Activated naive CD8-positive, alpha-beta T cell treated with anti-CD3 and anti-CD28 coated beads, Interleukin-2, amount 50 U/mL, for 24 hours (primary cell): ENCODE measurements at regions not wholly inside any gene's neighbourhood (a gene's known extent, or its start where the extent isn't known, plus 50 kb on each side); places are given as distances from the start of the nearest gene placed in this dataset.
A peak's percentile ranks its signal among the peaks of the same experiment; 100 is the strongest.

Source experiments
- ATAC-seq: fragments of 150-1000 bp; cut with Tn5 transposase; one replicate; pipeline ENCODE4 v1.10.0; 2021
- DNase-seq: peaks from one replicate; pipeline ENCODE4 v3.0.0; 2021
- H3K27ac Mint-ChIP-seq: one replicate; pipeline ENCODE4 v1.8.0; 2021; ENCODE audit warnings: mild to moderate bottlenecking, mixed read lengths
- H3K27me3 Mint-ChIP-seq: one replicate; pipeline ENCODE4 v1.8.0; 2021; ENCODE audit warnings: mixed read lengths
- H3K36me3 Mint-ChIP-seq: one replicate; pipeline ENCODE4 v1.8.0; 2021; ENCODE audit warnings: low read depth, mixed read lengths
- H3K4me1 Mint-ChIP-seq: one replicate; pipeline ENCODE4 v1.8.0; 2021; ENCODE audit warnings: mixed read lengths
- H3K4me3 Mint-ChIP-seq: one replicate; pipeline ENCODE4 v1.8.0; 2021; ENCODE audit warnings: mild to moderate bottlenecking, moderate library complexity, mixed read lengths
- H3K9me3 Mint-ChIP-seq: one replicate; pipeline ENCODE4 v1.8.0; 2021; ENCODE audit warnings: mixed read lengths

DNA sequence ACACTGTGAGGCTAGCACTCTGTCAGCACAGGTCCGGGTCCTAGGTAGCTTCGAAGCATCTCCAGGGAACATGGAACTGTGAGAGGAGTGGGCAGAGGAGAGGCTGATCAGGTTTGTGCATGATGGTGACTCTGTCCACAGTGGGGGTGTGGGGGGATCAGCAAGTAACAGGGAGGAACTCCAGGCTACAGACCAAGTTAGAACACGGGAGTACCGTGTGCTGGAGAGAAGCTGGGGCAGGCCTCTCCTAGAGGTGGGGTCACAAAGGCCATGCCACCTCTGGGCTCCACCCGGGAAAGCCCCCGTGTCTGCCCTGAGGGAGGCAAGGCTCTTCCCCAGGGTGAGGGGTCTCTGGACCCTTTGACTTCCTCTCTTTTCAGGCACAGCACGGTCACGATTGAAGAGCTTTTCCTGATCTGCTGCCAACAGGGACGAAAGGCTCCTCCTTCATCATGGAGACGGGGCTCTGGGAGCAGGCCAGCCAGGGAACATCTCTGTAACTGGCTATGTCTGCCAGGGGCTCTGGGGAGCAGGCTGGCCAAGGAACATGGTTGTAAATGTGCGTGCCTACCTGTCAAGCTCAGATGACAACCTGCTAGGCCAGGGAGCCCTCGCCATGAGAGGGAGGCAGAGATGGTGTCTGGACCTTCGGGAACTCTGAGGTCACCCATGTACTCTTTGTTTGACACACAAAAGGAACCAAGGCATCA, 1476.1 kb downstream of the BRD1 start:
- Mint-ChIP-seq H3K27ac (no peak overlapping the region), H3K4me3 (no peak overlapping the region), H3K27me3 (peaks cover 7% of the 10 kb centered on the region), H3K36me3 (no peaks in the 10 kb centered on the region), H3K9me3 (no peaks in the 10 kb centered on the region), H3K4me1 (no peaks in the 10 kb centered on the region)
- DNase-seq (no peak), ATAC-seq (no peak)

DNA sequence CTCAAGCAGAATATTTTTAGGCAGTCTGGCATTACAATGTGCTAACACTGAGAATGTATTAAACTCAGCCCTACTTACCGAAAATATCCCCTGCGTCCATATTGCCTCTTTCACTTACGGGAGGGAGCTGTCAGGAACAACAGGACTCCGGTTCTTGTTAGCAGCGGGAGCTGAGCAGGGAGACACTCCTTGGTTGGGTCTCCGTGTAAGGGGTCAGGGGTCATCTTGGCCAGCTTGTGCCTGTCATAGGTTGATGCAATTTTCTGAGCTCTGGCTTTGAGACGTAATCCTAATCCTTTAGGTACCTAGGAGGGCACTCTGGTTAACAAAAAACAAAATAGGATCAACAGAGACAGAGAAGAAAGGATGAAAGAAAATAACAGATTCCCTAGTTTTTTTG, 1477.2 kb downstream of the BRD1 start:
- Mint-ChIP-seq H3K27me3 (peaks cover 5% of the 10 kb centered on the region), H3K9me3 (no peaks in the 10 kb centered on the region), H3K27ac (no peak overlapping the region), H3K4me1 (no peaks in the 10 kb centered on the region), H3K36me3 (no peaks in the 10 kb centered on the region), H3K4me3 (no peak overlapping the region)
- no peak for ATAC-seq
- no peak for DNase-seq

DNA sequence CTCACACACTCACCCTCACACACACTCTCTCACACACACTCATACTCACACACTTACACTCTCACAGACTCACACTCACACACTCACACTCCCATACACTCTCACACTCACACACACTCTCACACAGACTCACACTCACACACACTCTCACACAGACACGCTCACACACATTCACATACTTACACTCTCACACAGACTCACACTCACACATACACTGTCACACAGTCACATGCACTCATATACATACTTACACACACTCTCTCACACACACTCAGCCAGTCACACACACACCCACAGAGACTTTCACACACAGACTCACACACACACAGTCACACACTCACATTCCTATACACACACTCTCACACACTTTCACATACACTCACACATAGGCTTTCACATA, 1478.8 kb downstream of the BRD1 start:
- peaks cover 5% of the 10 kb centered on the region for H3K27me3 Mint-ChIP-seq
- ATAC-seq = no peak
- H3K36me3 Mint-ChIP-seq = no peaks in the 10 kb centered on the region
- H3K27ac Mint-ChIP-seq = no peak overlapping the region
- no peak overlapping the region for H3K4me3 Mint-ChIP-seq
- DNase-seq = no peak
- H3K9me3 Mint-ChIP-seq = no peaks in the 10 kb centered on the region
- H3K4me1 Mint-ChIP-seq = no peaks in the 10 kb centered on the region

DNA sequence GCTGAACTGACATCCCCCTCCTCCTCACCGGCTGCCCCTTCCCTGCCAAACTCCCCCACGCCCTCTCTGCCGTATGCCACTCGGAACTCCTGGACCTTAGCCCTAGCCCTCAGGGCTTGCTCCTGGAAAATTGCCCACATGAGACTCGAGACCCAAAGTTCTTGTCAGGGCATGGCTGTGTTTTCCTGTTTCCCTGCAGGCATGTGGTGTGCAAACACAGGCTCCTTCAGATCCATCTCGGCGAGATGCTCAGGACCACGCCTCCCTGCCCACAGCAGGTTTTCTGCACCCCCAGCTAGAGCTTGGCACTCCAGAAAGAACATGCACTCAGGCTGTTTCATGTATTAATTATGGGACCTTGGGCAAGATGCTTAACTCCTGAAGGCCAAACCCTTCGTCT, 1480.4 kb downstream of the BRD1 start:
- Mint-ChIP-seq H3K9me3 (no peaks in the 10 kb centered on the region), H3K4me3 (no peak overlapping the region), H3K27ac (no peak overlapping the region), H3K36me3 (no peaks in the 10 kb centered on the region), H3K4me1 (no peaks in the 10 kb centered on the region), H3K27me3 (peaks cover 4% of the 10 kb centered on the region)
- DNase-seq (no peak), ATAC-seq (no peak)

DNA sequence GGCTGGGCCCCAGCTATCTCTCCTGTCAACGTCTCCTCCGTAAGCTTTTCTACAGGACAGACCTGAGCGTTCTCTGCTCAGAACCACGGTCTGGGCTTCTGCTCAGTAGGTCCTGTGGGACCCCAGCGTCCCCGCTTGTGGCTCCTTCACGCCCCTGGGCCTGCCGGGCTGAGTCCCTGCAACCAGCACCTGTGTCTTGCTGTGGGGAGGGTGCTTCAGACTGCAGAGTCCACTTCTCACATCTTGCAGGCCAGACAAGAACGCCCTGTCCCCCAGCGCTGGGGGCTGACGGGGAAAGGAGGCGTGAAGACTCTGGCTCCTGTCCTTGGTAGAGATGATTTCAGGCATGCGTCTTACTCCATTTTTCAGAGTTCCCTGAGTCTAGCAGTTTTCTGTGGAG, 1480.8 kb downstream of the BRD1 start:
- H3K9me3 Mint-ChIP-seq = no peaks in the 10 kb centered on the region
- no peak overlapping the region for H3K4me3 Mint-ChIP-seq
- H3K27me3 Mint-ChIP-seq = peaks cover 4% of the 10 kb centered on the region
- no peaks in the 10 kb centered on the region for H3K36me3 Mint-ChIP-seq
- H3K27ac Mint-ChIP-seq = no peak overlapping the region
- no peak for DNase-seq
- ATAC-seq = no peak
- H3K4me1 Mint-ChIP-seq = no peaks in the 10 kb centered on the region

DNA sequence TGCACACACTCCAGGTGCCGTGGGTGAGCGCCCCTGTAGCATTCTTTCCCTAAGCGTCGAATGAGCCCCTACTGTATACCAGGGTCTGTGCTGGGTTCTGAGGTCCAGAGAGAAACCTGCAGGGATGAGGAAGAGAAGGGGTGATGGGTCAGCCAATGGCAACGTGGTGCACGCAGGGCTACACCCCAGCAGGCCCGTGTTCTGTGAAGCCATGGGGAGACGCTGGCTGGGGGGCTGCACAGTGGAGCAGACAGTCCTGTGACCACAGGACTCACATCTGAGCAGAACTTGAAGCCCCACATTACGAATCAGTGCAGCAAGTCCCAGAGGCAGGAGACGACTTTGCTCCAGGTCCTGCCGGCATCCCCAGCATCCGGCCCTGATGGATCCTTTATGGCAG, 1481.4 kb downstream of the BRD1 start:
- Mint-ChIP-seq H3K36me3 (no peaks in the 10 kb centered on the region), H3K27ac (no peak overlapping the region), H3K4me1 (no peaks in the 10 kb centered on the region), H3K9me3 (no peaks in the 10 kb centered on the region), H3K4me3 (no peak overlapping the region), H3K27me3 (peaks cover 7% of the 10 kb centered on the region)
- DNase-seq = no peak
- ATAC-seq = no peak

DNA sequence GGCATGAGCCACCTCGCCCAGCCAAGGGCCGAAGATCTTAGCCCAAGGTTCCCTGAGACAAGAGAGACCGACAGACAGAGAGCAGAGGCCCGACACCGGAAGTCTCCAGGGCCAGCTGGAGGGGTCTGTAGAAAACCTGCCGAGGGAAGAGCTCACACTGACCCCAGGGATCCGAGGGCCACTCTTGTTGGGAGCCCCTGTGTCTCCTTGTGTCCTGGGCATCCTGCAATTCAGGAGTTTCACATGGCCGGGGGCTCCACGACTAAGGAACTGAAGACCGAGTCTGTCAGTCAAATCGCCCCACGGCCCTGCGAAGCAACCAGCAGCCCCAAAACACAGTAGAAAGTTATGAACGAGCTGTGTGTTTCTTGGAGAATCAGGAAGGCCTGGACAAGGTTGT, 1482.0 kb downstream of the BRD1 start:
- peaks cover 8% of the 10 kb centered on the region for H3K27me3 Mint-ChIP-seq
- no peaks in the 10 kb centered on the region for H3K36me3 Mint-ChIP-seq
- no peak overlapping the region for H3K4me3 Mint-ChIP-seq
- no peaks in the 10 kb centered on the region for H3K4me1 Mint-ChIP-seq
- DNase-seq = no peak
- no peak overlapping the region for H3K27ac Mint-ChIP-seq
- ATAC-seq = no peak
- no peaks in the 10 kb centered on the region for H3K9me3 Mint-ChIP-seq

DNA sequence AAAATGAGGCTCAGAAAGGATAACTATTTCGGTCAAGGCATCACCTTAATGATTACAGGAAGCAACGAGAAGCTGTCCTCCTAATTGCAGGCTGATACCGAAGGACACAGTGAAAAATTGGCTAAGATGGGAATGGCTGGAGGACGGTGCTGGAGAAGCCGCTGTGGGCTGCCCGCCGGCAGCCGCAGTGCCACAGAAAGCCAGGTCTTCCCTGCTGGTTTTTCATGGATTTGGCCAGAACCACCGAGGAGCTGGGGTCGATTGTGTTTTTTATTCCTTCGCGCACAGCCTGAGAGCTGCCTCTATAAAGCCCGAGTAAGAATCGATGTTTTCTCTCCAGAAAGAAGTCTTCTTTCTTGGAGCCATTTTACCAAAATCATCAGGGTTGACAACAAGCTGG, 1484.2 kb downstream of the BRD1 start:
- Mint-ChIP-seq H3K27ac (no peak overlapping the region), H3K27me3 (peaks cover 8% of the 10 kb centered on the region), H3K9me3 (no peaks in the 10 kb centered on the region), H3K4me3 (no peak overlapping the region), H3K4me1 (no peaks in the 10 kb centered on the region), H3K36me3 (no peaks in the 10 kb centered on the region)
- no peak for ATAC-seq
- DNase-seq = no peak

DNA sequence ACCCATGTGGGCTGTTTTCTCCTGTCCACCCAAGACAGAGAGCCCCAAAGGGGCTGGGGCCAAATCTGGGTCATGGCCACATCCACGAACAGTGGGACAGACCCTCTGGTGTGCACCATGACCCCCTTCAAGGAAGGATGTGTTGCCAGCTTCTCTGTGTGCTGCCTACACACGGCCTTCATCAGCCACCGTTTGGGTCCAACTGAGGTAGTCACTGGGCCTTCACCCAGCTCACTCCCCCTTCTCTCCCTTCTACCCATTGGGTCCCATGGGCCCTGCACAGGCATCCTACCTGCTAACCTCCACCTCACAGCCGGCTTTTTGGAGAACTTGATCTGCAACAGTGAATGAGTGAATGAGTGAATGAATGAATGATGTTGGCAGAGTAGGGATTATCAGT, 1484.9 kb downstream of the BRD1 start:
- DNase-seq = no peak
- ATAC-seq = no peak
- peaks cover 10% of the 10 kb centered on the region for H3K27me3 Mint-ChIP-seq

DNA sequence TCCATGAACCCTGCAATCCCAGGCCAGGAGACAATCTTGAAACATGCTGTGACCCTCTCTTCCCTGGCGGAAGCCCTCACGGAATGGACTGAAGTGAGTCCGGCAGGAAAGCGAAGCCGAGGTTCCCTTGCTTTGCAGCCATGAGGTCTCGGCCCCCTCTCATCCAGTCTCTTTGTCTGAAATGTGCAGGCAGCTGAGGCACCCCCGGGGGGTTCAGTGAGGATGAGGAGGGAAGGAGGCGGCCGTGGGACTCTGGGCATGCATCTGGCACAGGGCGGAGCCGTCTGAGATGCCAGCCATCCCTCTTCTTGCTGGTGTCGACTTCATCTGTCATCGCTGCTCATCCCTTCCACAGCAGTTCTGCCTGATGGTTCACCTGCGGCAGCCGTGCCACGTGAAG, 1485.7 kb downstream of the BRD1 start:
- H3K27ac Mint-ChIP-seq = no peak overlapping the region
- H3K36me3 Mint-ChIP-seq = no peaks in the 10 kb centered on the region
- no peaks in the 10 kb centered on the region for H3K9me3 Mint-ChIP-seq
- DNase-seq (no peak), ATAC-seq (no peak)
- H3K4me1 Mint-ChIP-seq = no peaks in the 10 kb centered on the region
- H3K4me3 Mint-ChIP-seq = no peak overlapping the region
- peaks cover 7% of the 10 kb centered on the region for H3K27me3 Mint-ChIP-seq

More for the DNA sequence above, 1484.9 kb downstream of the BRD1 start:
- Mint-ChIP-seq H3K9me3 (no peaks in the 10 kb centered on the region), H3K4me3 (no peak overlapping the region), H3K36me3 (no peaks in the 10 kb centered on the region), H3K4me1 (no peaks in the 10 kb centered on the region), H3K27ac (no peak overlapping the region)

DNA sequence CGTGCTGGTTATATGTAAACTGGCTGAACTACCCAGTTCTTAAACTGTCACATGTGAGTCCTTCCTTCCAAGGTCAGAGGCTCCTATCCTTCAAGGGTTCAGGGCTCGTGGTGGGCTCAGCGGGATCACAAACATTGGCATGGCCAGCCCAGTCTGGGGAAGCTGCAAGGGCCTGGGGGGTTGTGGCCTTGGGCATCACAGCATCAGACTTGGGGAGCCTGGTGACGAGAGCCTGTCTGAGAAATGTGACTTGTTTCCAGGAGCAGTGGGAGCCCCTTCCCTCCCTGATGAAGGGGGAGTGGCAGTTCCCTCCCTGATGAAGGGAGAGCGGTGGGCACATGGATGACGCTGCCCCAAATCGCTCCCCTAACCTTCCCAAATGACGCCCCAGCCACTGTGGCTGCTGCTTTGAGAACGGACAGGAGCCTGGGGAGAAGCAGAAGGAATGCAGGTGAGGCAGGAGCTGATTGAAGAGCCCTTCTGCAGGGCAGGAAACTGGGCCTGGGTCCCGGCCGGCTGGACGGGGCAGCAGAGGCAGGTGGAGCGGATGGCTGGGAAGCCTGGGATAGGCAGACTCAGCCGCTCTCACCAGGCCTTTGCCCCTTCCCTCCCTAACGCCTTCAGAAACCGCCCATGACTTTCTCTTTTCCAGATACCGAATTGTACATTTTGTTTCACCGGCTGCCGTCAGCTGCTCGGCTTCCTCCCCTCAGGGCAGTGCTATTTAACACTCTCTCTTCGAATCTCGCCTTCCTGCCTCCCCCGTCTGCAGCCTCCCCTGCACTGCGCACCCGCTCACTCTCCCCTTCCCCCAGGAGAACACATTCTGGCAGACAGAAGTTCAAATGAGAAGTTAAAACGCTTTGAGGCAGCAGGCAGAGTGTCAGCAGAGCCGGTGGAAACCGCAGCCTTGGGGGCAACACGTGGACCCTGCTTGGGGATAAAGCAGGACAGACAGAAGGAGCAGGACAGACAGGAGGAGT, 1486.7 kb downstream of the BRD1 start:
- peak overlapping the region; percentile 31 for H3K27ac Mint-ChIP-seq
- DNase-seq (no peak), ATAC-seq (no peak)
- H3K4me3 Mint-ChIP-seq = no peak overlapping the region
- H3K4me1 Mint-ChIP-seq = no peaks in the 10 kb centered on the region
- no peaks in the 10 kb centered on the region for H3K36me3 Mint-ChIP-seq
- H3K9me3 Mint-ChIP-seq = no peaks in the 10 kb centered on the region
- H3K27me3 Mint-ChIP-seq = peaks cover 7% of the 10 kb centered on the region

DNA sequence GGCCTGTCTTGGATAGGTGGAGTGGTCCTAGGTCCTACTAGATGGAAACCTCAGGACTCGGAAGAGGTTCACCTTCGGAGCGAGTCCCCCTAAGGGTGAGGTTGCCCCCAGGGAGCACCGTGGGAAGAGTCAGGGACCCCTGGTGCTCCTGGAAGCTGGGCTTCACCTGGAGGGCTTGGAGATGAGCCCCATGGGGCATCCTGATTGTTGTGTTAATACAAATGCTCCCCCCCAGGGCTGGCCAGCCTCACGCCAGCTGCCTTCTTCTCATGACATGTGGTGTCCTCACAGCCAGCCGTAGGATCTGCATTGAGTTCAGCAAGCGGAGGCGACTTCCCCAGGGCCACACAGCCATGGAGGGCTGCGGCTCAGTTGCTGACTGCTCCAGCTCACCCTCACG, 1487.5 kb downstream of the BRD1 start:
- Mint-ChIP-seq H3K27ac (no peak overlapping the region), H3K27me3 (peaks cover 7% of the 10 kb centered on the region), H3K4me3 (no peak overlapping the region), H3K9me3 (no peaks in the 10 kb centered on the region), H3K4me1 (no peaks in the 10 kb centered on the region), H3K36me3 (no peaks in the 10 kb centered on the region)
- ATAC-seq (no peak), DNase-seq (no peak)

DNA sequence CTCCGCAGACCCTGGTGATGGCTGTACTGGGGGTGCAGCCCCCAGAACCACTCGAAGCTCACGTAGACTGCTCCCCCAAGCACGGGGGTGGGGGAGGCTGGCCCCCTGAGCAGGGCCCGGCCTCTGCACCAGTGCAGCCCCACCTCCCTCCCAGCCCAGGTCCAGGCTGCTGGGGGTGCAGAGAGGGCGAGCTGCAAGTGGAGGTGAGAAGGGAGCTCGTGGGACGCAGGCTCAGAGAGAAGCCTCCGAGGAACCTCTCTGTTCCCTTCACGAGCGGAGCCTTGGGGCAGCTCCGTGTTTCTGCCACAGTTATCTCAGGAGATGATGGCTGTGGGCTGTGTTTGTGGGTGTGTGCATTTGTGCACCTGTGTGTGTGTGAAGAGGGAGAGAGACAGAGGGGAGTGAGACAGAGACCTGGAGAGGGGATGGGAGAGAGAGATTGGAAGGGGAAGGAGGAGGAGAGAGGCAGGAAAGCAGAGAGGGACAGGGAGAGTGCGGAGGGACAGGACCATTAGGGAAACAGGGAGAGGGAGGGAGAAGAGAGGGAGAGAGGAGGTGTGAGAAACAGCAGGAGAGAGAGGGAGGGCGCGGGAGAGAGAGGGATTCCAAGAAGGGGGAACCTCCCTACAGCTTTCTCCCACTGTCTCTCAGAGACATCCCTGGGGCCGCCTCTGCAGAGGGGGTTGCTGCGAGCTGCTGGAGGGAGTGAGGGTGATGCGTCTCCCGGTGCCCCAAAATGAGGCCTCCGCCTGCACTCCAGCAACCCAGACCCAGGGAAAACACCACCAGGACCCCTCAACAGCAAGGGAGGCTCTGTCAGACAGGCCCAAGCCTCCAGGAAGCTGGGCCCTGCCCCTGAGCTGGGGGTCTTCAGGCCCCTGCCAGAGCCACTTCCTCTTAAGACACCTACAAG, 1488.6 kb downstream of the BRD1 start:
- peaks cover 7% of the 10 kb centered on the region for H3K27me3 Mint-ChIP-seq
- ATAC-seq (no peak), DNase-seq (no peak)
- no peak overlapping the region for H3K27ac Mint-ChIP-seq
- no peak overlapping the region for H3K4me3 Mint-ChIP-seq
- no peaks in the 10 kb centered on the region for H3K36me3 Mint-ChIP-seq
- H3K4me1 Mint-ChIP-seq = no peaks in the 10 kb centered on the region
- H3K9me3 Mint-ChIP-seq = no peaks in the 10 kb centered on the region

DNA sequence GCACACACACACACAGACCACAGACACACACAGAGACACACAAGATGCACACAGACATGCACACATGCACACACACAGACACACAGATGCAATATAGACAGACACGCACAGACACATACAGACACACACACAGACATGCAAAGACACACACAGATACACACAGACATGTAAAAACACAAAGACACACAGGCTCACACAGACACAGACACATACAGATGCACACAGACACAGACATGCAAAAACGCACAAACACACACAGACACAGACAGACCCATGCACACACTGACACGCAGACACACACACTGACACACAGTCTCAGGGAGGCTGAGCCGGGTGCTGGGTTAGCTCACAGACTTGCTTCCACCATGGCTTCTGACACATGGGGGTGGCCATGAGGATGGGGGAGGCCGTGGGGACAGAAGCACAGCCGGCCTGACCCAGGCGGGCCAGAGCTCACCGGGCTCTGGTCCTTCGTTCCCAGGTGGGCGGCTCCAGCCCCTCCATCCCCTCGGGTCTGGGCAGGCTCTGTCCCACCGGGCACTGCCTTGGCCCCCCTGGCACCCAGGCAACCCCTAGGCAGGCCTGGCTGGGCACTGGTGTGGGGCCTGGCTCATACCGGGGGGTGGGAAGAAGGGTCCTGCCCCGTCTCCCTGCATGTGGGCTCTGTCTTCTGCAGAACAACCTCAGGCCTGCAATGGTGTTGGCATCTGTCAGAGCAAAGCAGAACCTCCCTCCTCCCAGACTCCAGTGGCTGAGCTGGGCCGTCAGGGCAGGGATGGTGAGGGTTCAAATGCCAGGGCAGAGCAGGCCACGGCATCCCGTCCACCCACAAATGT, 1489.5 kb downstream of the BRD1 start:
- Mint-ChIP-seq H3K27ac (no peak overlapping the region), H3K36me3 (no peaks in the 10 kb centered on the region), H3K4me3 (no peak overlapping the region), H3K9me3 (no peaks in the 10 kb centered on the region), H3K27me3 (peaks cover 6% of the 10 kb centered on the region), H3K4me1 (no peaks in the 10 kb centered on the region)
- DNase-seq = no peak
- no peak for ATAC-seq
